ENCODE measurements at regions not wholly inside any gene's neighbourhood (a gene's known extent, or its start where the extent isn't known, plus 50 kb on each side); places are given as distances from the start of the nearest gene placed in this dataset.

- Mint-ChIP-seq H3K4me1 (peaks cover 12% of the 10 kb centered on the region), H3K36me3 (ENCODE audit: low read depth) (peaks cover 1% of the 10 kb centered on the region), H3K27ac (no peak overlapping the region), H3K9me3 (peaks cover 7% of the 10 kb centered on the region), H3K4me3 (no peak overlapping the region), H3K27me3 (no peaks in the 10 kb centered on the region)
- DNase-seq: no peak
- intact Hi-C loops (cut with micrococcal nuclease): no loop called here
Observed at GRCh38 chrX:20421275-20421674, 154.6 kb upstream of the RPS6KA3 start.

GRCh38 chrX:20420058-20420457, 153.3 kb upstream of the RPS6KA3 start:
- peaks cover 1% of the 10 kb centered on the region for H3K36me3 Mint-ChIP-seq (ENCODE audit: low read depth)
- DNase-seq: no peak
- H3K9me3 Mint-ChIP-seq: peaks cover 11% of the 10 kb centered on the region
- no peak overlapping the region for H3K27ac Mint-ChIP-seq
- H3K27me3 Mint-ChIP-seq: no peaks in the 10 kb centered on the region
- no peak overlapping the region for H3K4me3 Mint-ChIP-seq
- peaks cover 12% of the 10 kb centered on the region for H3K4me1 Mint-ChIP-seq
- intact Hi-C loops (cut with micrococcal nuclease): no loop called here

GRCh38 chrX:20418379-20419150, 151.9 kb upstream of the RPS6KA3 start:
- Mint-ChIP-seq H3K27me3 (no peaks in the 10 kb centered on the region), H3K4me3 (no peak overlapping the region), H3K27ac (peak overlapping the region; percentile 66), H3K36me3 (ENCODE audit: low read depth) (peaks cover 1% of the 10 kb centered on the region), H3K9me3 (peaks cover 5% of the 10 kb centered on the region), H3K4me1 (peaks cover 21% of the 10 kb centered on the region)
- intact Hi-C loops (cut with micrococcal nuclease): no loop called here
- no peak for DNase-seq

DNA sequence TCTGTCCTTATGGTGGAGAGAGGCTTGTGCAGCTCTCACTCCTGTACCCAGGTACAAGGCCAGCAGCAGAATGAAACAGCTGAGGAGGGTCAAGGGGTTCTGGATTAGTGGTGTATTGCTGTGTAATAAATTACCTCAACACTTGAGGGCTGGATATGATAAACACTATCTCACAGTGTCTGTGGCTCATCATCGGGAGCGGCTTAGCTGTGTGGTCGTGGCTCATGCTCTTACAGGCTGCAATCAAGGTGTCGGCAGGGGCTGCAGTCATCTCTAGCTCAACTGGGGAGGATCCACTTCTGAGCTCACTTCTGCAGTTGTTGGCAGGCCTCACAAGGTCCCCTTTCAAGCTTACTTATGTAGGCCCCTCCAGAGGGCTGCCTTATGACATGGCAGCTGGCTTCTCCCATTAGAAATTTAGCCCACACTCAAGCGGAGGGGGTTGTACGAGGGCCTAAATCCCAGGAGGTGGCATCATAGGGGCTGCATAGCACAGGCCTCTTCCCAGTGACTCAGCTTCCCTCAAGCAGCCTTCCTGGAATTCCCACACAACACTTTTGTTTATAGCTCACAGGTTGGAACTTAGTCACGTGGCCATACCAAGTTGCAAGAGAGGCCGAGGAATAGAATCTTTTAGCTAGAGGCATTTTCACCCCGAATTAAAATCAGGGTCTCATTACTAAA, 148.2 kb upstream of the RPS6KA3 start:
- Mint-ChIP-seq H3K4me1 (peaks cover 31% of the 10 kb centered on the region), H3K36me3 (ENCODE audit: low read depth) (peaks cover 5% of the 10 kb centered on the region), H3K4me3 (no peak overlapping the region), H3K9me3 (peaks cover 5% of the 10 kb centered on the region), H3K27ac (no peak overlapping the region), H3K27me3 (no peaks in the 10 kb centered on the region)
- DNase-seq: no peak
- intact Hi-C loops (cut with micrococcal nuclease): no loop called here

DNA sequence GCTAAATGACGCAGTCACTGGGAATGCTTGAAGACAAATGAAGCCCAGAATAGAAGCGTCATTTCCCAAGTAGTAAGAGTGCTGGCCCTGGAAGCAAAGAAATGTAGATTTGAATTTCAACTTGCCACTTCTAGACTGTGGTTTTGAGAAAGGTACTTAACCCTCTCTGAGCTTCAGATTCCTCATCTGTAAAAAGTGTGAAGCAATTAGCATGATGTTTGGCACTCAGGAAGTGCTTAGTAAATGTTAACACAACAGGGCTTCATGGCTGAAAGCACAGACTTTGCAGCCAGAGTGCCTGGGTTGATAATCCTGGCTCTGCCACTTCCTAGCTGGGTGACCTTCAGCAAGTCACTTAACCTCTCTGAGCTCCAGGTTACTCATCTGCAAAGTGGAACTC, 147.4 kb upstream of the RPS6KA3 start:
- DNase-seq: no peak
- H3K27ac Mint-ChIP-seq: no peak overlapping the region
- intact Hi-C loops (cut with micrococcal nuclease): no loop called here
- peaks cover 5% of the 10 kb centered on the region for H3K36me3 Mint-ChIP-seq (ENCODE audit: low read depth)
- H3K4me1 Mint-ChIP-seq: peaks cover 31% of the 10 kb centered on the region
- peaks cover 5% of the 10 kb centered on the region for H3K9me3 Mint-ChIP-seq
- no peak overlapping the region for H3K4me3 Mint-ChIP-seq
- no peaks in the 10 kb centered on the region for H3K27me3 Mint-ChIP-seq

DNA sequence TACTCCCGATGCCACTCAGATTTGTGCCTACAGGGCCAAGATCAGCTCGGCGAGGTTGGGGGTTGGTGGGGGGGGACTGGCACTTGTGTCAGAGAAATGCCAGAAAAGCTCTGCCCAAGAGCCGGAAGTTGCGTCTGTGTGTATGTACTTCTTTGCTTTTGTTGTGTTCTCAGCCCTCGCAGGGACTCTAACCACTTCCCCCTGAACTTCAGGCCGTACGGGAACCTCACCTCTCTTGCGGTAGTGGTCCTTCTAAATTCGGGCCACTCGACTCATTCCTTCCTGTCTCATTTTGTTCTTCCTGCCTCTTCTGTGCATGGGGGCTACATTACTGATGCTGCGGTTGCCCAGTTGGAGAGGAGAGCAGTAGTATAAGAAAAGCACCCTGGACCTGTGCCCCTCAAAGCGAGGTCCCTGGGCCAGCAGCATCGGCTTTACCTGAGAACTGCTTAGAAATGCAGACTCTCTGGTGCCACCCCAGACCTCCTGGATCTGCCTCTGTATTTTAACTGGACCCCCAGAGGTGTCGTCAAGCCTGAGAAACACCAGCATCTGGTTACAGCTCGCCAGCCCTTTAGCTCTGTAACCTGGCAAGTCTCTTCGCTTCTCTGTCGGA, 146.3 kb upstream of the RPS6KA3 start:
- intact Hi-C loops (cut with micrococcal nuclease): no loop called here
- H3K36me3 Mint-ChIP-seq (ENCODE audit: low read depth): peaks cover 4% of the 10 kb centered on the region
- H3K4me1 Mint-ChIP-seq: peaks cover 24% of the 10 kb centered on the region
- DNase-seq: peak; percentile 81
- peak overlapping the region; percentile 60 for H3K4me3 Mint-ChIP-seq
- H3K9me3 Mint-ChIP-seq: peaks cover 5% of the 10 kb centered on the region
- peak overlapping the region; percentile 87 for H3K27ac Mint-ChIP-seq
- no peaks in the 10 kb centered on the region for H3K27me3 Mint-ChIP-seq

GRCh38 chrX:20410540-20410939, 143.8 kb upstream of the RPS6KA3 start:
- intact Hi-C loops (cut with micrococcal nuclease): no loop called here
- Mint-ChIP-seq H3K27ac (no peak overlapping the region), H3K4me3 (no peak overlapping the region), H3K36me3 (ENCODE audit: low read depth) (peaks cover 4% of the 10 kb centered on the region), H3K27me3 (no peaks in the 10 kb centered on the region), H3K4me1 (peaks cover 22% of the 10 kb centered on the region), H3K9me3 (peaks cover 2% of the 10 kb centered on the region)
- DNase-seq: no peak

DNA sequence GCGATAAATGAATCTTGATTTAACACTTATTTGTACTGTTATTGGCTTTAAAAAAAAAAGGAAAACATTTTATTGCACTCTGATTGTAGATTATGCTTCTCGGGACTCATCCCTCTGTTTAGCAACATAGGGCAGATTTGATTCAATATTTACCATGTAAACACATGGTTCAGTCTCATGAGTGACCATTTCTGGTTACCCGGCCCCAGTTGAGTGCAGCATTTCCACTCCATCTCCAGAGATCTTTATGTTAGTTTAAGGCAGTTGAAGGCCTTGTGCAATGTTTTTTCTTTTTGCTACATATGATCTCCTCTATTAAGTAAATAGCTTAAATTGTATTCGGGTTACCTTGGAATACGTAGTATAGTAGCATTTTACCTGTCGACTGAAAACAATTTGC, 143.3 kb upstream of the RPS6KA3 start:
- Mint-ChIP-seq H3K27me3 (no peaks in the 10 kb centered on the region), H3K4me1 (peaks cover 22% of the 10 kb centered on the region), H3K4me3 (no peak overlapping the region), H3K9me3 (no peaks in the 10 kb centered on the region), H3K36me3 (ENCODE audit: low read depth) (peaks cover 4% of the 10 kb centered on the region), H3K27ac (no peak overlapping the region)
- intact Hi-C loops (cut with micrococcal nuclease): no loop called here
- no peak for DNase-seq

DNA sequence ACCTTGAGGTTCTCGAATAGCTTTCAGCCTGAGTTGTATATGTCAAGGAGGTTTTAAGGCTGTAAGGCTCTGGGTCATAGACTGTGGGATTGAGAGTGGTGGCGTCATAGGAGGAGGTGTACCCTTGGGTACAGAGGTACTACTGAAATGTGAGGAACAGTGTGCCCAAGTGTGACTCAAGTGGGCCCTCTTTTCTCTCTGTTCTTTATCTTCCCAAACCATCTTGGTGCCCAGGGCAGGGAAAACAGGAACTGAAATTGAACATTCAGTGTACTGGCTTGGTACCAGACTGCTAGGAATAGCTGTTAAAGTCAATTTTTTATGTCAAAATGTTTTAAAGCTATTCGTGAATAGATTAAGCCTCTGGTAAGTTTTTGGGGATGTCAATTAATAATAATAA, 136.2 kb upstream of the RPS6KA3 start:
- Mint-ChIP-seq H3K4me1 (no peaks in the 10 kb centered on the region), H3K9me3 (peaks cover 9% of the 10 kb centered on the region), H3K4me3 (no peak overlapping the region), H3K27me3 (no peaks in the 10 kb centered on the region), H3K27ac (no peak overlapping the region), H3K36me3 (ENCODE audit: low read depth) (no peaks in the 10 kb centered on the region)
- no peak for DNase-seq
- intact Hi-C loops (cut with micrococcal nuclease): no loop called here

- no peak for DNase-seq
- intact Hi-C loops (cut with micrococcal nuclease): no loop called here
- H3K4me1 Mint-ChIP-seq: no peaks in the 10 kb centered on the region
- peaks cover 2% of the 10 kb centered on the region for H3K27me3 Mint-ChIP-seq
- H3K9me3 Mint-ChIP-seq: peaks cover 9% of the 10 kb centered on the region
- H3K27ac Mint-ChIP-seq: no peak overlapping the region
- H3K4me3 Mint-ChIP-seq: no peak overlapping the region
- H3K36me3 Mint-ChIP-seq (ENCODE audit: low read depth): no peaks in the 10 kb centered on the region
Observed at GRCh38 chrX:20399728-20400414, 133.2 kb upstream of the RPS6KA3 start.

DNA sequence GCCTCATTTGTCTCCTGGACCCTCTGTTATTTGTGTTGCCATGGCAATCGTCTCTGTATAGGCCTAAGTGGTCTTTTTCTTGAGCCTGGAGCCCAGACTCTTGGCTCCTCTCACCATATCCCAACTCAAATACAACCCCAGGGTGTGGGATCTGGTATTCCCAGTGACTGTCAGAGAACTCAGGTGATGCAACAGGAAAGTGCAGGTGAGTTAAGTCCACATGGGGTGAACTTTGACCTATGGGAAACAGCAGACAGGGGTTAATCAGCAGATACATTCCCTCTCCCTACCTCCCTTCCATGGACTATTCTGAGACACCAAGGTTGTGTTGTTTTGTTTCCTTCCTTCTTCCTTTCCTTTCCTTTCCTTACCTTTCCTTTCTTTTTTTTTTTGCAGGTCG, 130.9 kb upstream of the RPS6KA3 start:
- Mint-ChIP-seq H3K4me3 (no peak overlapping the region), H3K9me3 (peaks cover 5% of the 10 kb centered on the region), H3K27me3 (peaks cover 2% of the 10 kb centered on the region), H3K36me3 (ENCODE audit: low read depth) (no peaks in the 10 kb centered on the region), H3K4me1 (no peaks in the 10 kb centered on the region), H3K27ac (no peak overlapping the region)
- no peak for DNase-seq
- intact Hi-C loops (cut with micrococcal nuclease): no loop called here

GRCh38 chrX:20394451-20394850, 127.7 kb upstream of the RPS6KA3 start:
- no peak overlapping the region for H3K27ac Mint-ChIP-seq
- H3K4me1 Mint-ChIP-seq: no peaks in the 10 kb centered on the region
- H3K27me3 Mint-ChIP-seq: peaks cover 2% of the 10 kb centered on the region
- H3K36me3 Mint-ChIP-seq (ENCODE audit: low read depth): no peaks in the 10 kb centered on the region
- peaks cover 5% of the 10 kb centered on the region for H3K9me3 Mint-ChIP-seq
- no peak overlapping the region for H3K4me3 Mint-ChIP-seq
- intact Hi-C loops (cut with micrococcal nuclease): no loop called here
- DNase-seq: no peak

DNA sequence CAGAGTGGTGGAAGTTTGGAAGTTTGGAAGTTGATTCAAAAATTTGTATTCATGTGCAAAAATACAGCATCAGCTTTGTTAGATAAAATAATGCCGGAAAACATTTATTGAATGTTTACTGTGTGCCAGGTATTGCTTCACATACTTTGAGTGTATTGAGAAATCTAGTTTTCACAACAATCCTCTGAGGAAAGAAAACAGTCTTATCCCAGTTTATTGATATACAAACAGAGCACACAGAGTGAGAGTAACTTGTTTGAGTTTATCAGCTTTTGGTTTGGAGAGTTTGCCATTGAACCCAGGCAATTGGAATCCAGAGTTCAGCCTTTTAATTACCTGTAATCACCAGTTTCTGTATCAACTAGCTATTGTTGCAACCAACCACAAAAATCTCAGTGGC, 127.2 kb upstream of the RPS6KA3 start:
- H3K4me3 Mint-ChIP-seq: no peak overlapping the region
- H3K36me3 Mint-ChIP-seq (ENCODE audit: low read depth): no peaks in the 10 kb centered on the region

GRCh38 chrX:20388594-20388993, 121.9 kb upstream of the RPS6KA3 start:
- Mint-ChIP-seq H3K36me3 (ENCODE audit: low read depth) (no peaks in the 10 kb centered on the region), H3K4me3 (no peak overlapping the region), H3K4me1 (no peaks in the 10 kb centered on the region), H3K27ac (no peak overlapping the region), H3K27me3 (peaks cover 8% of the 10 kb centered on the region), H3K9me3 (no peaks in the 10 kb centered on the region)
- DNase-seq: no peak
- intact Hi-C loops (cut with micrococcal nuclease): no loop called here

More for the DNA sequence above, 127.2 kb upstream of the RPS6KA3 start:
- peaks cover 1% of the 10 kb centered on the region for H3K9me3 Mint-ChIP-seq
- H3K4me1 Mint-ChIP-seq: no peaks in the 10 kb centered on the region
- no peak overlapping the region for H3K27ac Mint-ChIP-seq
- no peak for DNase-seq
- intact Hi-C loops (cut with micrococcal nuclease): no loop called here
- peaks cover 2% of the 10 kb centered on the region for H3K27me3 Mint-ChIP-seq
